Endothelial cell of umbilical vein (primary cell): ENCODE measurements at regions not wholly inside any gene's neighbourhood (a gene's known extent, or its start where the extent isn't known, plus 50 kb on each side); places are given as distances from the start of the nearest gene placed in this dataset.

Experiments used
- BruUV-seq: library from RNA; stranded (reverse); fragments of 400-500 nt; replicated peaks from 2 replicates; lab custom pipeline; 2021; lab: Mats Ljungman, UMichigan
- CTCF ChIA-PET: fragments of 300-600, 350-600 bp; sonication (Branson Sonifier 250); formaldehyde crosslinking; loops from one replicate; lab custom pipeline; 2021; ENCODE audit warnings: antibody characterized with exemption, inconsistent platforms; lab: Charles Lee
- POLR2A ChIA-PET: fragments of 300-600, 350-600 bp; sonication (Branson Sonifier 250); formaldehyde crosslinking; loops from one replicate; lab custom pipeline; 2021; ENCODE audit warnings: antibody characterized with exemption, inconsistent platforms; lab: Charles Lee
- DNase-seq: peaks from one replicate; pipeline ENCODE4 v3.0.0-alpha.2; 2011; ENCODE audit warnings: low read depth, low spot score
- FAIRE-seq: peaks from 2 replicates; lab custom pipeline; 2011; peaks lifted over from hg19 to GRCh38; lab: Jason Lieb, UNC
- H2AFZ ChIP-seq: 2 replicates; pipeline ENCODE4 v1.6.0; 2012; ENCODE audit warnings: low read depth, low read length, control low read depth, inconsistent platforms
- H3K27ac ChIP-seq: 2 replicates; pipeline ENCODE4 v1.5.1; 2011; ENCODE audit warnings: low read depth, mild to moderate bottlenecking, control low read depth, low read length, moderate library complexity; ENCODE audit not compliant: insufficient read depth
- H3K27me3 ChIP-seq, 2 experiments: 2 replicates each; pipeline versions ENCODE4 v1.6.0 to v1.6.1; 2011; ENCODE audit warnings: low read length in 2 of 2, mixed read lengths in 1 of 2; ENCODE audit not compliant: control insufficient read depth in 2 of 2, insufficient read depth in 2 of 2
- H3K36me3 ChIP-seq, 2 experiments: 2 replicates in 1 of 2; 3 replicates in 1 of 2; pipeline ENCODE4 v1.5.1; 2011; ENCODE audit warnings: low read length in 2 of 2, mild to moderate bottlenecking in 1 of 2, moderate library complexity in 1 of 2; ENCODE audit not compliant: control insufficient read depth in 2 of 2, insufficient read depth in 2 of 2; ENCODE audit errors: extremely low read depth in 1 of 2
- H3K4me1 ChIP-seq: 3 replicates; pipeline ENCODE4 v1.5.1; 2011; ENCODE audit warnings: mild to moderate bottlenecking, low read length; ENCODE audit not compliant: control insufficient read depth, insufficient read depth; ENCODE audit errors: extremely low read depth
- H3K4me2 ChIP-seq: 2 replicates; pipeline ENCODE4 v1.6.1; 2011; ENCODE audit warnings: low read length, control low read depth, mixed read lengths; ENCODE audit not compliant: insufficient read depth
- H3K4me3 ChIP-seq, 3 experiments: fragments of 200-600 bp in 1 of 3; sonication (generic), shearing (Covaris generic) in 1 of 3; replicated peaks in 1 of 3; 2 replicates each; pipeline ENCODE4 v1.5.1; 2011 to 2016; ENCODE audit warnings: control low read depth in 3 of 3, low read length in 3 of 3, mild to moderate bottlenecking in 2 of 3, inconsistent platforms in 1 of 3, low read depth in 1 of 3, moderate library complexity in 1 of 3; ENCODE audit not compliant: insufficient read depth in 1 of 3
- H3K79me2 ChIP-seq: 2 replicates; pipeline ENCODE4 v1.6.0; 2012; ENCODE audit warnings: low read length, inconsistent platforms; ENCODE audit not compliant: control insufficient read depth, insufficient read depth
- H3K9ac ChIP-seq: replicated peaks from 2 replicates; pipeline ENCODE3; 2011; ENCODE audit warnings: low read length, control low read depth; ENCODE audit not compliant: insufficient read depth; ENCODE audit errors: extremely low read depth
- H3K9me1 ChIP-seq: replicated peaks from 3 replicates; pipeline ENCODE4 v1.6.0; 2011; ENCODE audit warnings: mild to moderate bottlenecking, low read length; ENCODE audit not compliant: control insufficient read depth, insufficient read depth; ENCODE audit errors: extremely low read depth
- H3K9me3 ChIP-seq: replicated peaks from 2 replicates; pipeline ENCODE4 v1.5.1; 2012; ENCODE audit warnings: low read length, inconsistent platforms; ENCODE audit not compliant: control insufficient read depth, insufficient read depth
- H4K20me1 ChIP-seq: replicated peaks from 2 replicates; pipeline ENCODE3; 2011; ENCODE audit warnings: mild to moderate bottlenecking, low read length; ENCODE audit not compliant: control insufficient read depth, insufficient read depth; ENCODE audit errors: extremely low read depth
- EZH2 ChIP-seq: IDR thresholded peaks from 2 replicates; pipeline ENCODE4 v1.6.1; 2012; ENCODE audit warnings: borderline replicate concordance, low read depth, mild to moderate bottlenecking, moderate library complexity, low read length, inconsistent platforms; ENCODE audit not compliant: severe bottlenecking
- GATA2 ChIP-seq: IDR thresholded peaks from 2 replicates; pipeline ENCODE4 v1.7.0; 2011; ENCODE audit warnings: low read depth, mild to moderate bottlenecking, moderate library complexity, mixed read lengths, low read length; ENCODE audit not compliant: insufficient read length, insufficient read depth
- MAX ChIP-seq: IDR thresholded peaks from 2 replicates; pipeline ENCODE4 v1.6.1; 2011; ENCODE audit not compliant: insufficient read depth, insufficient read length
- MYC ChIP-seq: IDR thresholded peaks from one replicate; pipeline ENCODE4 v1.6.1; 2011; ENCODE audit warnings: mild to moderate bottlenecking, low read depth, low read length
- POLR2AphosphoS5 ChIP-seq: IDR thresholded peaks from 2 replicates; pipeline ENCODE4 v1.6.1; 2012; ENCODE audit warnings: low read depth, mild to moderate bottlenecking, control low read depth, low read length, moderate library complexity; ENCODE audit not compliant: insufficient read depth
- dilution Hi-C: fragments of 300-500 bp; cut with MboI; formaldehyde crosslinking; loops from one replicate; pipeline ENCODE4 v1.15.0; 2019; ENCODE audit warnings: low sequenced_read_pairs; ENCODE audit not compliant: extremely low pct_ligation_motif_present
- intact Hi-C: fragments of 100-400 bp; cut with micrococcal nuclease; formaldehyde crosslinking; loops from one replicate; pipeline ENCODE4 v1.10.0; 2022

- ChIA-PET POLR2A (interaction anchor here (0.6 kb wide), 1 partner anchor 22 kb away, joined by 3 read pairs; no protein-coding TSS in a partner anchor), CTCF (no interaction called here)
- H2AFZ ChIP-seq, result no peak overlapping the region
- no peaks in the 10 kb centered on the region for H3K27me3 ChIP-seq
- H3K9me3 ChIP-seq, result no peaks in the 10 kb centered on the region
- no TSS peak for BruUV-seq
- H3K4me3 ChIP-seq, result no peak overlapping the region
- H3K36me3 ChIP-seq, result no peaks in the 10 kb centered on the region
- H3K4me1 ChIP-seq, result peaks cover 2% of the 10 kb centered on the region
- DNase-seq, result no peak
- intact Hi-C loops, result no loop called here
- no peaks in the 10 kb centered on the region for H3K9me1 ChIP-seq
- H3K79me2 ChIP-seq, result no peaks in the 10 kb centered on the region
- H3K9ac ChIP-seq, result no peak overlapping the region
- TF ChIP-seq POLR2AphosphoS5 (no peak), MAX (no peak), EZH2 (no peak), GATA2 (no peak), MYC (no peak)
- no peaks in the 10 kb centered on the region for H4K20me1 ChIP-seq
- H3K4me2 ChIP-seq, result no peak overlapping the region
- no peak overlapping the region for H3K27ac ChIP-seq
- no peak for FAIRE-seq
- dilution Hi-C loops, result no loop called here
Measured at GRCh38 chr2:234847639-234848038, 104.2 kb upstream of the SH3BP4 start.

GRCh38 chr2:234847364-234847635 lies 104.5 kb upstream of the SH3BP4 start:
- no peak overlapping the region for H2AFZ ChIP-seq
- CTCF ChIA-PET, result no interaction called here

More at GRCh38 chr2:234847364-234847635, 104.5 kb upstream of the SH3BP4 start:
- FAIRE-seq, result no peak
- POLR2A ChIA-PET, result interaction anchor here (0.6 kb wide), 1 partner anchor 22 kb away, joined by 3 read pairs; no protein-coding TSS in a partner anchor
- Histone ChIP-seq H3K4me1 (peaks cover 2% of the 10 kb centered on the region), H3K79me2 (no peaks in the 10 kb centered on the region), H3K36me3 (no peaks in the 10 kb centered on the region), H4K20me1 (no peaks in the 10 kb centered on the region), H3K9ac (no peak overlapping the region), H3K9me3 (no peaks in the 10 kb centered on the region), H3K4me2 (no peak overlapping the region), H3K9me1 (no peaks in the 10 kb centered on the region), H3K4me3 (no peak overlapping the region), H3K27me3 (no peaks in the 10 kb centered on the region), H3K27ac (no peak overlapping the region)
- BruUV-seq, result no TSS peak
- intact Hi-C loops (no loop called here), dilution Hi-C loops (no loop called here)
- DNase-seq, result no peak
- TF ChIP-seq POLR2AphosphoS5, result no peak
